Gastroesophageal sphincter (tissue), 4 donors: ENCODE measurements at regions not wholly inside any gene's neighbourhood (a gene's known extent, or its start where the extent isn't known, plus 50 kb on each side); places are given as distances from the start of the nearest gene placed in this dataset.

Experiments used
- ATAC-seq: fragments of 150-250 bp; one replicate; pipeline ENCODE4 v1.9.1; 2016; ENCODE audit warnings: mild to moderate bottlenecking, moderate library complexity
- H3K27ac ChIP-seq, 4 donors: fragments of 200-600 bp; sonication (generic) in 3 of 4; 1 replicate in 3 of 4; 2 replicates in 1 of 4; pipeline ENCODE4 v1.5.1; 2016 to 2019
- H3K27me3 ChIP-seq: fragments of 200-600 bp; sonication (generic); one replicate; pipeline ENCODE4 v1.5.1; 2019
- H3K36me3 ChIP-seq, 2 donors: fragments of 200-600 bp; sonication (generic); one replicate each; pipeline ENCODE4 v1.5.1; 2019; ENCODE audit warnings: control low read depth in 1 of 2
- H3K4me1 ChIP-seq, 3 donors: fragments of 200-600 bp; sonication (generic); 1 replicate in 2 of 3; 2 replicates in 1 of 3; pipeline ENCODE4 v1.5.1; 2016 to 2019; ENCODE audit warnings: control low read depth in 2 of 3
- H3K4me3 ChIP-seq, 2 donors: fragments of 200-600 bp; sonication (generic); one replicate each; pipeline ENCODE4 v1.5.1; 2019; ENCODE audit warnings: mild to moderate bottlenecking in 1 of 2, moderate library complexity in 1 of 2
- H3K9me3 ChIP-seq, 3 donors: fragments of 200-600 bp; sonication (generic); one replicate each; pipeline ENCODE4 v1.5.1; 2017 to 2019; ENCODE audit warnings: control low read depth in 2 of 3
- CTCF ChIP-seq, 4 experiments: fragments of 200-600 bp in 2 of 4; fragments of 450-650 bp in 2 of 4; sonication (generic) in 1 of 4; IDR thresholded peaks; one replicate each; pipeline ENCODE4 v1.5.1; 2017 to 2019; ENCODE audit warnings: antibody characterized with exemption in 4 of 4, mild to moderate bottlenecking in 2 of 4, moderate library complexity in 2 of 4
- EP300 ChIP-seq: sonication (generic); formaldehyde crosslinking; IDR thresholded peaks from one replicate; pipeline ENCODE4 v1.6.1; 2017; ENCODE audit warnings: antibody characterized with exemption, mild to moderate bottlenecking
- POLR2A ChIP-seq, 2 donors: fragments of 450-650 bp; IDR thresholded peaks; one replicate each; pipeline ENCODE4 v1.6.1; 2017; ENCODE audit warnings: antibody characterized with exemption in 2 of 2, mild to moderate bottlenecking in 2 of 2, moderate library complexity in 1 of 2
- POLR2AphosphoS5 ChIP-seq: sonication (generic); formaldehyde crosslinking; IDR thresholded peaks from one replicate; pipeline ENCODE4 v1.6.1; 2017; ENCODE audit warnings: antibody characterized with exemption
- WGBS, 2 donors: methylation state at CpG; one replicate each; pipeline ENCODE4 v1.1.5; 2018; ENCODE audit warnings: low coverage in 1 of 2; 5-methylcytosine and 5-hydroxymethylcytosine counted together

- H3K36me3 ChIP-seq = no peaks in the 10 kb centered on the region
- no peak for ATAC-seq
- H3K27ac ChIP-seq = no peak overlapping the region
- TF ChIP-seq POLR2AphosphoS5 (no peak), EP300 (no peak), POLR2A (IDR thresholded peaks at IDR 0.05) (no peak), CTCF (IDR thresholded peaks at IDR 0.05) (no peak)
- H3K27me3 ChIP-seq = no peaks in the 10 kb centered on the region
- no peaks in the 10 kb centered on the region for H3K4me1 ChIP-seq
- H3K9me3 ChIP-seq = no peaks in the 10 kb centered on the region
- H3K4me3 ChIP-seq = no peak overlapping the region
- 21 to 50% methylated on average over 7 of the region's 7 CpGs for WGBS, 2 donors
These were observed 507.4 kb downstream of the RASEF start for GRCh38 chr9:82555431-82556051.

GRCh38 chr9:82558346-82558745 is 504.6 kb downstream of the RASEF start:
- TF ChIP-seq CTCF (IDR thresholded peaks at IDR 0.05) (no peak), EP300 (no peak), POLR2A (IDR thresholded peaks at IDR 0.05) (no peak), POLR2AphosphoS5 (no peak)
- Histone ChIP-seq H3K27ac (no peak overlapping the region), H3K9me3 (no peaks in the 10 kb centered on the region), H3K27me3 (no peaks in the 10 kb centered on the region), H3K4me3 (no peak overlapping the region), H3K4me1 (no peaks in the 10 kb centered on the region), H3K36me3 (no peaks in the 10 kb centered on the region)
- WGBS, 2 donors = 90 to 93% methylated on average over 1 of the region's 1 CpG
- peak; percentile 31 for ATAC-seq

GRCh38 chr9:82558855-82559630 is 503.9 kb downstream of the RASEF start:
- no peak for TF ChIP-seq EP300
- no peak for TF ChIP-seq CTCF (IDR thresholded peaks at IDR 0.05)
- TF ChIP-seq POLR2AphosphoS5 = no peak
- TF ChIP-seq POLR2A (IDR thresholded peaks at IDR 0.05) = no peak
- no peaks in the 10 kb centered on the region for H3K4me1 ChIP-seq
- H3K27ac ChIP-seq = no peak overlapping the region
- 74 to 76% methylated on average over 9 of the region's 9 CpGs for WGBS, 2 donors
- H3K4me3 ChIP-seq = no peak overlapping the region
- no peak for ATAC-seq
- no peaks in the 10 kb centered on the region for H3K9me3 ChIP-seq
- no peaks in the 10 kb centered on the region for H3K36me3 ChIP-seq
- H3K27me3 ChIP-seq = no peaks in the 10 kb centered on the region

GRCh38 chr9:82560036-82560435 is 502.9 kb downstream of the RASEF start:
- H3K9me3 ChIP-seq = no peaks in the 10 kb centered on the region
- no peak for TF ChIP-seq EP300
- no peak for TF ChIP-seq POLR2AphosphoS5
- TF ChIP-seq POLR2A (IDR thresholded peaks at IDR 0.05) = no peak
- TF ChIP-seq CTCF (IDR thresholded peaks at IDR 0.05) = no peak
- no peak for ATAC-seq
- H3K36me3 ChIP-seq = no peaks in the 10 kb centered on the region
- H3K27me3 ChIP-seq = no peaks in the 10 kb centered on the region
- no peaks in the 10 kb centered on the region for H3K4me1 ChIP-seq
- H3K4me3 ChIP-seq = no peak overlapping the region
- H3K27ac ChIP-seq = no peak overlapping the region
- 80 to 100% methylated on average over 1 of the region's 1 CpG for WGBS, 2 donors

- no peak for TF ChIP-seq EP300
- no peak for TF ChIP-seq CTCF (IDR thresholded peaks at IDR 0.05)
- no peak for TF ChIP-seq POLR2AphosphoS5
- no peak for TF ChIP-seq POLR2A (IDR thresholded peaks at IDR 0.05)
- Histone ChIP-seq H3K27ac (no peak overlapping the region), H3K27me3 (no peaks in the 10 kb centered on the region), H3K4me1 (peaks cover 0 to 2% (median 0%) of the 10 kb centered on the region in 3 donors), H3K36me3 (no peaks in the 10 kb centered on the region), H3K9me3 (no peaks in the 10 kb centered on the region), H3K4me3 (no peak overlapping the region)
- 67 to 86% methylated on average over 4 to 5 of the region's 9 CpGs for WGBS, 2 donors
- ATAC-seq = no peak
These were observed 502.5 kb downstream of the RASEF start for GRCh38 chr9:82560457-82560904.
